Mesenchymal stem cell (in vitro differentiated cells and primary cell): ENCODE measurements at regions not wholly inside any gene's neighbourhood (a gene's known extent, or its start where the extent isn't known, plus 50 kb on each side); places are given as distances from the start of the nearest gene placed in this dataset.
"Not testable (repeated sequence)": the region's sequence is repeated elsewhere in the genome, so short reads cannot be mapped to it uniquely, and the experiment has no call there.

Source experiments
- DNase-seq: peaks from one replicate; pipeline ENCODE4 v3.0.0-alpha.2; 2013
- H2AFZ ChIP-seq: one replicate; pipeline ENCODE4 v1.6.1; 2013; ENCODE audit warnings: low read depth, mild to moderate bottlenecking, control low read depth, inconsistent platforms, low read length, moderate library complexity
- H2AK5ac ChIP-seq: 2 replicates; pipeline ENCODE4 v1.6.1; 2013; ENCODE audit warnings: low read length, moderate library complexity, mild to moderate bottlenecking, inconsistent platforms; ENCODE audit not compliant: severe bottlenecking
- H2BK120ac ChIP-seq: one replicate; pipeline ENCODE4 v1.6.1; 2013; ENCODE audit warnings: low read depth, mild to moderate bottlenecking, inconsistent platforms, low read length, moderate library complexity
- H2BK12ac ChIP-seq, 2 experiments: one replicate each; pipeline ENCODE4 v1.6.1; 2013; ENCODE audit warnings: inconsistent platforms in 2 of 2, low read length in 2 of 2, mild to moderate bottlenecking in 2 of 2, moderate library complexity in 2 of 2, control low read depth in 1 of 2
- H2BK15ac ChIP-seq: one replicate; pipeline ENCODE4 v1.6.1; 2013; ENCODE audit warnings: mild to moderate bottlenecking, low read depth, inconsistent platforms; ENCODE audit not compliant: poor library complexity, severe bottlenecking
- H2BK5ac ChIP-seq: 2 replicates; pipeline ENCODE4 v1.6.1; 2013; ENCODE audit warnings: low read depth, mild to moderate bottlenecking, low read length, control low read depth, inconsistent platforms; ENCODE audit not compliant: poor library complexity, severe bottlenecking
- H3K14ac ChIP-seq, 2 experiments: one replicate each; pipeline ENCODE4 v1.6.1; 2013; ENCODE audit warnings: inconsistent platforms in 2 of 2, low read length in 2 of 2, control low read depth in 1 of 2, mild to moderate bottlenecking in 1 of 2, moderate library complexity in 1 of 2
- H3K18ac ChIP-seq, 2 experiments: one replicate each; pipeline ENCODE4 v1.6.1; 2013; ENCODE audit warnings: inconsistent platforms in 2 of 2, low read length in 2 of 2, control low read depth in 1 of 2, low read depth in 1 of 2, mild to moderate bottlenecking in 1 of 2
- H3K23ac ChIP-seq, 2 experiments: one replicate each; pipeline ENCODE4 v1.6.1; 2013; ENCODE audit warnings: inconsistent platforms in 2 of 2, low read length in 2 of 2, mild to moderate bottlenecking in 2 of 2, moderate library complexity in 2 of 2, control low read depth in 1 of 2
- H3K27ac ChIP-seq: 2 replicates; pipeline ENCODE4 v1.5.1; 2013; ENCODE audit warnings: mild to moderate bottlenecking, moderate library complexity, low read length, control low read depth, inconsistent platforms; ENCODE audit not compliant: poor library complexity, severe bottlenecking
- H3K27me3 ChIP-seq, 2 experiments: 2 replicates each; pipeline versions ENCODE4 v1.6.1 to v1.7.0; 2013; ENCODE audit warnings: low read length in 2 of 2, mild to moderate bottlenecking in 2 of 2, moderate library complexity in 2 of 2, control low read depth in 1 of 2, inconsistent platforms in 1 of 2; ENCODE audit not compliant: control insufficient read depth in 1 of 2, insufficient read depth in 1 of 2
- H3K36me3 ChIP-seq, 2 experiments: 2 replicates each; pipeline versions ENCODE4 v1.6.1 to v1.7.0; 2013; ENCODE audit warnings: low read length in 2 of 2, control low read depth in 1 of 2, inconsistent platforms in 1 of 2, low read depth in 1 of 2, mild to moderate bottlenecking in 1 of 2; ENCODE audit not compliant: insufficient read depth in 2 of 2, control insufficient read depth in 1 of 2
- H3K4ac ChIP-seq, 2 experiments: one replicate each; pipeline ENCODE4 v1.6.1; 2013; ENCODE audit warnings: inconsistent platforms in 2 of 2, low read length in 2 of 2, mild to moderate bottlenecking in 2 of 2, moderate library complexity in 2 of 2, control low read depth in 1 of 2, low read depth in 1 of 2
- H3K4me1 ChIP-seq: 2 replicates; pipeline ENCODE4 v1.6.1; 2013; ENCODE audit warnings: low read depth, low read length, control low read depth; ENCODE audit not compliant: control insufficient read depth, insufficient read depth
- H3K4me2 ChIP-seq: 2 replicates; pipeline ENCODE4 v1.6.1; 2013; ENCODE audit warnings: low read length, mild to moderate bottlenecking, inconsistent platforms; ENCODE audit not compliant: poor library complexity, severe bottlenecking
- H3K4me3 ChIP-seq, 2 experiments: 2 replicates each; pipeline versions ENCODE4 v1.5.1 to v1.7.0; 2013; ENCODE audit warnings: low read length in 2 of 2, mild to moderate bottlenecking in 2 of 2, control low read depth in 1 of 2, low read depth in 1 of 2; ENCODE audit not compliant: insufficient read depth in 1 of 2
- H3K79me1 ChIP-seq: replicated peaks from 2 replicates; pipeline ENCODE4 v1.6.1; 2013; ENCODE audit warnings: mild to moderate bottlenecking, control low read depth, low read length, inconsistent platforms; ENCODE audit not compliant: poor library complexity, severe bottlenecking
- H3K9ac ChIP-seq: 2 replicates; pipeline ENCODE4 v1.7.0; 2013; ENCODE audit warnings: mild to moderate bottlenecking, low read length, moderate library complexity
- H3K9me3 ChIP-seq: 2 replicates; pipeline ENCODE4 v1.7.0; 2013; ENCODE audit warnings: mild to moderate bottlenecking, low read length; ENCODE audit not compliant: control insufficient read depth
- H4K8ac ChIP-seq: one replicate; pipeline ENCODE4 v1.6.1; 2013; ENCODE audit warnings: inconsistent platforms, mild to moderate bottlenecking, low read length, moderate library complexity
- H4K91ac ChIP-seq: one replicate; pipeline ENCODE4 v1.6.1; 2013; ENCODE audit warnings: mild to moderate bottlenecking, low read length, inconsistent platforms
- WGBS: methylation state at CpG from one replicate; pipeline ENCODE4 v1.1.7; 2013; ENCODE audit warnings: mixed read lengths; 5-methylcytosine and 5-hydroxymethylcytosine counted together

GRCh38 chr1:224562881-224563280, 53.2 kb upstream of the CNIH3 start:
- H3K27me3 ChIP-seq, H2BK15ac ChIP-seq, H3K36me3 ChIP-seq, H2BK12ac ChIP-seq, H4K91ac ChIP-seq, H3K27ac ChIP-seq, H3K79me1 ChIP-seq, H2AFZ ChIP-seq, H3K14ac ChIP-seq, H4K8ac ChIP-seq, H3K23ac ChIP-seq, H3K4me1 ChIP-seq, H3K9ac ChIP-seq, H3K4me2 ChIP-seq, H2BK120ac ChIP-seq, H2BK5ac ChIP-seq, DNase-seq, H3K18ac ChIP-seq, H2AK5ac ChIP-seq: not testable (repeated sequence)
- Histone ChIP-seq H3K4me3 (peak overlapping the region in 1 of 2 experiments; percentile 10), H3K9me3 (peaks cover 12% of the 10 kb centered on the region), H3K4ac (peak overlapping the region in 1 of 2 experiments; percentile 11)

DNA sequence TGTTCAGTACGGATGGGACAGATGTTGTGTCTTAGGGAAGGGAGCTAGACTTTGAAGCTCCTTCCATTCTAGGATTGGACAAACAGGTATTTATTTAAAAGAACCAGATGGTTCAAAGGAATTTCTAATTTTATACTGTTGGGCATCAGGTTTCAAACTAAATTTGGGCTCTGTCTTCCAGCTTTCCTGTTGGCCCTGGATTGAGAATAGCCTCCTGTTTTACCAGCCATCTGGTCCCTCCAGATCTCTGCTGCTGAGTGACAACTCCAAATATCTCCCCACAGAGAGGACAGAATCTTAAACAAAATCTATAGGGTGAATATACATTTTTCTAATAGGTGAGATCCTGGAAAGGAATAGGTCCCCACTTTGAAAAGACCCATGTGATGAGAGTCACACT, 52.5 kb upstream of the CNIH3 start:
- H2BK15ac ChIP-seq, result peak overlapping the region; percentile 54
- H3K4me3 ChIP-seq, result no peak overlapping the region
- H2BK120ac ChIP-seq, result no peak overlapping the region
- no peak overlapping the region for H4K91ac ChIP-seq
- peak overlapping the region in 1 of 2 experiments; percentile 30 for H3K4ac ChIP-seq
- no peak overlapping the region for H2BK12ac ChIP-seq
- no peak overlapping the region for H3K4me2 ChIP-seq
- peaks cover 12% of the 10 kb centered on the region for H3K9me3 ChIP-seq
- no peak overlapping the region for H3K27ac ChIP-seq
- H3K23ac ChIP-seq, result no peak overlapping the region
- no peak overlapping the region for H2BK5ac ChIP-seq
- no peak overlapping the region for H2AFZ ChIP-seq
- no peaks in the 10 kb centered on the region for H3K27me3 ChIP-seq
- no peak for DNase-seq
- H3K9ac ChIP-seq, result no peak overlapping the region
- no peak overlapping the region for H4K8ac ChIP-seq
- H3K4me1 ChIP-seq, result peaks cover 10% of the 10 kb centered on the region
- no peak overlapping the region for H2AK5ac ChIP-seq
- H3K14ac ChIP-seq, result no peak overlapping the region
- 100% methylated on average over 1 of the region's 1 CpG for WGBS
- no peaks in the 10 kb centered on the region for H3K79me1 ChIP-seq
- no peak overlapping the region for H3K18ac ChIP-seq
- no peaks in the 10 kb centered on the region for H3K36me3 ChIP-seq

DNA sequence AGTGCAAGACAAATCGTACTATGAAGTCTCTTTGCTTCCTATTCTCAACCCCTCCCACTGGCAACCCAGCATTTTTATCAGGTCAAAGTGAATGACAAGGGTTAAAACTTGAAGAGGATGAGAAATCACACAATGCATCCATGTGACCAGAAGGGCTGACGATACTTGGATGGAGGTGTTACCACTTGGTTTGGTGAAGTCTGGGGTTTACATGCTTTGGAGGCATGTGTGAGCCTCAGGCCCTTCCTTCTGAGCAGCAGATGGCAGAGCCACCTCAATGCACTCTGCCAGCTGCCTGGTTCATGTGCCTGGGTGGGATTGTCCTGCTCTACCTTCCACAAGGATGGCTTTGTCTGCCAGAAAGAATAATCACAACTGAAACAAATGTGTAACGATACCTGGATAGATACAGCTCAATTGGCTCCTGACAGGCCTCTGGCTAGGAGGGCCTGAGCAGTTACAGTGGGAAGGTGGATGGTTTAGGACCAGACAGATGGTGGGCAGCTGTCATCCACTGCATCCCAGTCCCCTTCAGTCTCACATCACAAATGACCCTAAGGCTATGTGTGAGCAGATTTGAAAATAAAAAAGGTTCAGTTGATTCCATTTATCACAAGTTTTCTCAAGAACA, 51.5 kb upstream of the CNIH3 start:
- no peak overlapping the region for H2BK5ac ChIP-seq
- peaks cover 12% of the 10 kb centered on the region for H3K9me3 ChIP-seq
- no peaks in the 10 kb centered on the region for H3K79me1 ChIP-seq
- no peak overlapping the region for H3K4me3 ChIP-seq
- no peak overlapping the region for H3K27ac ChIP-seq
- H4K91ac ChIP-seq, result peak overlapping the region; percentile 64
- no peak overlapping the region for H3K4me2 ChIP-seq
- no peak overlapping the region for H2BK15ac ChIP-seq
- no peak overlapping the region for H2AK5ac ChIP-seq
- 83% methylated on average over 3 of the region's 3 CpGs for WGBS
- H3K14ac ChIP-seq, result peak overlapping the region in 1 of 2 experiments; percentile 87
- no peak overlapping the region for H2BK120ac ChIP-seq
- H3K36me3 ChIP-seq, result no peaks in the 10 kb centered on the region
- H3K4ac ChIP-seq, result peak overlapping the region in 1 of 2 experiments; percentile 96
- H2BK12ac ChIP-seq, result peak overlapping the region; percentile 61 to 98
- peak overlapping the region; percentile 1 for H2AFZ ChIP-seq
- no peak overlapping the region for H4K8ac ChIP-seq
- H3K18ac ChIP-seq, result peak overlapping the region; percentile 61 to 97
- DNase-seq, result no peak
- H3K27me3 ChIP-seq, result no peaks in the 10 kb centered on the region
- H3K23ac ChIP-seq, result peak overlapping the region in 1 of 2 experiments; percentile 70
- H3K4me1 ChIP-seq, result peaks cover 10% of the 10 kb centered on the region
- H3K9ac ChIP-seq, result peak overlapping the region; percentile 30

DNA sequence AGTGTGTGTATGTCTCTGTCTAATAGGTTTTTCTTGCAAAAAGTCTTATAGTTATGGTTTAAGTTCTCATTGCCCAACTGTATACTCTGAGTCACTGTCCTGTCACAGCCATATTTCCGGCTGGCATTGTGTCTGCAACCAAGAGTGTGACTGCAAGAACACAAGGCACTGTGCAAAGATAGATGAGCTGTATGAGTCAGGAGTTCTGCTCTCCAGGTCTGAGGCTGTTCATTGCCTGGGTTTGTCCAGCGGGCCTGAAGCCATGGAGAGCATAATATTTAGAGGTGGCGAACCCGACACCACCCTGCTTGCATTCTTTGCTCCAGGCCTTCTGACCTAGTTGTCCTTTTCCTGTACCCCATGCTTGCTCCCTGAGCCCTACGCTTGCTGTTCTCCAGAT, 50.9 kb upstream of the CNIH3 start:
- H3K4ac ChIP-seq, result peak overlapping the region; percentile 29 to 76
- H3K23ac ChIP-seq, result no peak overlapping the region
- no peak overlapping the region for H3K4me2 ChIP-seq
- H3K36me3 ChIP-seq, result no peaks in the 10 kb centered on the region
- H2AK5ac ChIP-seq, result no peak overlapping the region
- H3K14ac ChIP-seq, result peak overlapping the region in 1 of 2 experiments; percentile 73
- peak overlapping the region in 1 of 2 experiments; percentile 25 for H3K4me3 ChIP-seq
- peak overlapping the region; percentile 30 for H2BK15ac ChIP-seq
- H4K91ac ChIP-seq, result peak overlapping the region; percentile 14
- no peaks in the 10 kb centered on the region for H3K79me1 ChIP-seq
- H4K8ac ChIP-seq, result peak overlapping the region; percentile 74
- peaks cover 10% of the 10 kb centered on the region for H3K4me1 ChIP-seq
- H3K9me3 ChIP-seq, result peaks cover 8% of the 10 kb centered on the region
- H2AFZ ChIP-seq, result peak overlapping the region; percentile 29
- H2BK12ac ChIP-seq, result peak overlapping the region in 1 of 2 experiments; percentile 96
- no peaks in the 10 kb centered on the region for H3K27me3 ChIP-seq
- no peak overlapping the region for H3K27ac ChIP-seq
- H2BK120ac ChIP-seq, result peak overlapping the region; percentile 21
- peak; percentile 95 for DNase-seq
- no peak overlapping the region for H2BK5ac ChIP-seq
- peak overlapping the region; percentile 58 for H3K9ac ChIP-seq
- H3K18ac ChIP-seq, result peak overlapping the region; percentile 17 to 79
- 35% methylated on average over 5 of the region's 5 CpGs for WGBS
